ENCODE measurements at regions not wholly inside any gene's neighbourhood (a gene's known extent, or its start where the extent isn't known, plus 50 kb on each side); places are given as distances from the start of the nearest gene placed in this dataset.

DNA sequence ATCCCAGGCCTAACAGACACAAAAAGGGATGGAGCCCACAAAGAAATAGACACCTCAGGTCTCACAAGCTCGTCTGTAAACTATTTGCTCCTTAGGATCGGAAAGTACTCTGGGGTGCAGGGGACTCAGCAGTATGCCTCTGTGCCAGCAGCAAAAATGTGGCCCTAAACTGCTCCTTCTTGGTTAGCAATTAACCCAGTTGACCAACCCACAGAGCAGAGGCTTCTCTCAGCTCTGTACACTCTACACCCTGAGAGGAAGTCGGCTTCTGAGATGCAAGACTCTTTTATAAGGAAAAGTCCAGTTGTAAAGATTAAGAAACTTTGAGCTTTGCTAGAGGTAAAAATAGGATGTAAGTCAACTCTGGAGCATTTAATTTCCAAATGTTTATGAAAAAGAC lies 156.3 kb upstream of the PRSS58 start:
- Histone ChIP-seq H3K79me2 (replicated peaks; ENCODE audit: insufficient read depth) (no peaks in the 10 kb centered on the region), H2AFZ (no peak overlapping the region), H4K20me1 (replicated peaks; ENCODE audit: insufficient read depth) (no peaks in the 10 kb centered on the region), H3K4me3 (no peak overlapping the region), H3K36me3 (ENCODE audit: insufficient read depth) (no peaks in the 10 kb centered on the region), H3K27me3 (ENCODE audit: insufficient read depth) (no peaks in the 10 kb centered on the region), H3K27ac (ENCODE audit: low read depth) (no peak overlapping the region), H3K4me1 (ENCODE audit: insufficient read depth) (peaks cover 3% of the 10 kb centered on the region; the same call in 1 of the 2 replicates), H3F3A (replicated peaks; ENCODE audit: low read depth) (no peaks in the 10 kb centered on the region), H3K9me2 (ENCODE audit: insufficient read depth) (no peaks in the 10 kb centered on the region), H3K4me2 (no peak overlapping the region)
- no peak for TF ChIP-seq EZH2 (IDR thresholded peaks at IDR 0.05; ENCODE audit: low read depth, unreplicated experiment)
- TF ChIP-seq, protein P1, sequence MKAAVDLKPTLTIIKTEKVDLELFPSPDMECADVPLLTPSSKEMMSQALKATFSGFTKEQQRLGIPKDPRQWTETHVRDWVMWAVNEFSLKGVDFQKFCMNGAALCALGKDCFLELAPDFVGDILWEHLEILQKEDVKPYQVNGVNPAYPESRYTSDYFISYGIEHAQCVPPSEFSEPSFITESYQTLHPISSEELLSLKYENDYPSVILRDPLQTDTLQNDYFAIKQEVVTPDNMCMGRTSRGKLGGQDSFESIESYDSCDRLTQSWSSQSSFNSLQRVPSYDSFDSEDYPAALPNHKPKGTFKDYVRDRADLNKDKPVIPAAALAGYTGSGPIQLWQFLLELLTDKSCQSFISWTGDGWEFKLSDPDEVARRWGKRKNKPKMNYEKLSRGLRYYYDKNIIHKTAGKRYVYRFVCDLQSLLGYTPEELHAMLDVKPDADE (IDR thresholded peaks at IDR 0.05) = no peak
- no peak for TF ChIP-seq EZH2phosphoT487 (IDR thresholded peaks at IDR 0.05; ENCODE audit: unreplicated experiment)
- TF ChIP-seq JUNB (IDR thresholded peaks at IDR 0.05; ENCODE audit: unreplicated experiment) = no peak
- no peak for TF ChIP-seq ZNF114 (CRISPR knock-in tag; IDR thresholded peaks at IDR 0.05)
- TF ChIP-seq, protein P2, sequence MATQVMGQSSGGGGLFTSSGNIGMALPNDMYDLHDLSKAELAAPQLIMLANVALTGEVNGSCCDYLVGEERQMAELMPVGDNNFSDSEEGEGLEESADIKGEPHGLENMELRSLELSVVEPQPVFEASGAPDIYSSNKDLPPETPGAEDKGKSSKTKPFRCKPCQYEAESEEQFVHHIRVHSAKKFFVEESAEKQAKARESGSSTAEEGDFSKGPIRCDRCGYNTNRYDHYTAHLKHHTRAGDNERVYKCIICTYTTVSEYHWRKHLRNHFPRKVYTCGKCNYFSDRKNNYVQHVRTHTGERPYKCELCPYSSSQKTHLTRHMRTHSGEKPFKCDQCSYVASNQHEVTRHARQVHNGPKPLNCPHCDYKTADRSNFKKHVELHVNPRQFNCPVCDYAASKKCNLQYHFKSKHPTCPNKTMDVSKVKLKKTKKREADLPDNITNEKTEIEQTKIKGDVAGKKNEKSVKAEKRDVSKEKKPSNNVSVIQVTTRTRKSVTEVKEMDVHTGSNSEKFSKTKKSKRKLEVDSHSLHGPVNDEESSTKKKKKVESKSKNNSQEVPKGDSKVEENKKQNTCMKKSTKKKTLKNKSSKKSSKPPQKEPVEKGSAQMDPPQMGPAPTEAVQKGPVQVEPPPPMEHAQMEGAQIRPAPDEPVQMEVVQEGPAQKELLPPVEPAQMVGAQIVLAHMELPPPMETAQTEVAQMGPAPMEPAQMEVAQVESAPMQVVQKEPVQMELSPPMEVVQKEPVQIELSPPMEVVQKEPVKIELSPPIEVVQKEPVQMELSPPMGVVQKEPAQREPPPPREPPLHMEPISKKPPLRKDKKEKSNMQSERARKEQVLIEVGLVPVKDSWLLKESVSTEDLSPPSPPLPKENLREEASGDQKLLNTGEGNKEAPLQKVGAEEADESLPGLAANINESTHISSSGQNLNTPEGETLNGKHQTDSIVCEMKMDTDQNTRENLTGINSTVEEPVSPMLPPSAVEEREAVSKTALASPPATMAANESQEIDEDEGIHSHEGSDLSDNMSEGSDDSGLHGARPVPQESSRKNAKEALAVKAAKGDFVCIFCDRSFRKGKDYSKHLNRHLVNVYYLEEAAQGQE (IDR thresholded peaks at IDR 0.05; ENCODE audit: unreplicated experiment) = no peak
- TF ChIP-seq, protein P3, sequence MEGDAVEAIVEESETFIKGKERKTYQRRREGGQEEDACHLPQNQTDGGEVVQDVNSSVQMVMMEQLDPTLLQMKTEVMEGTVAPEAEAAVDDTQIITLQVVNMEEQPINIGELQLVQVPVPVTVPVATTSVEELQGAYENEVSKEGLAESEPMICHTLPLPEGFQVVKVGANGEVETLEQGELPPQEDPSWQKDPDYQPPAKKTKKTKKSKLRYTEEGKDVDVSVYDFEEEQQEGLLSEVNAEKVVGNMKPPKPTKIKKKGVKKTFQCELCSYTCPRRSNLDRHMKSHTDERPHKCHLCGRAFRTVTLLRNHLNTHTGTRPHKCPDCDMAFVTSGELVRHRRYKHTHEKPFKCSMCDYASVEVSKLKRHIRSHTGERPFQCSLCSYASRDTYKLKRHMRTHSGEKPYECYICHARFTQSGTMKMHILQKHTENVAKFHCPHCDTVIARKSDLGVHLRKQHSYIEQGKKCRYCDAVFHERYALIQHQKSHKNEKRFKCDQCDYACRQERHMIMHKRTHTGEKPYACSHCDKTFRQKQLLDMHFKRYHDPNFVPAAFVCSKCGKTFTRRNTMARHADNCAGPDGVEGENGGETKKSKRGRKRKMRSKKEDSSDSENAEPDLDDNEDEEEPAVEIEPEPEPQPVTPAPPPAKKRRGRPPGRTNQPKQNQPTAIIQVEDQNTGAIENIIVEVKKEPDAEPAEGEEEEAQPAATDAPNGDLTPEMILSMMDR (conservative IDR thresholded peaks at IDR 0.05; ENCODE audit: low read depth in 2 of 2) = no peak
- no peak for TF ChIP-seq POLR2AphosphoS5 (IDR thresholded peaks at IDR 0.05; ENCODE audit: low read depth)
- TF ChIP-seq ZNF331 (CRISPR knock-in tag; IDR thresholded peaks at IDR 0.05; ENCODE audit: low read depth) = no peak
- Mint-ChIP-seq H3K36me3 (ENCODE audit: low read depth) (no peaks in the 10 kb centered on the region), H3K4me3 (no peak overlapping the region), H3K27ac (no peak overlapping the region), H3K27me3 (ENCODE audit: insufficient read depth, low read depth, poor library complexity) (no peaks in the 10 kb centered on the region), H3K4me1 (peaks cover 13% of the 10 kb centered on the region), H3K9me3 (no peaks in the 10 kb centered on the region; the same call in 2 of the 3 replicates)
- DNase-seq (ENCODE audit: low spot score) = no peak
- ATAC-seq = no peak

Data from GM23338 (cell line).